ENCODE measurements at regions not wholly inside any gene's neighbourhood (a gene's known extent, or its start where the extent isn't known, plus 50 kb on each side); places are given as distances from the start of the nearest gene placed in this dataset.

DNA sequence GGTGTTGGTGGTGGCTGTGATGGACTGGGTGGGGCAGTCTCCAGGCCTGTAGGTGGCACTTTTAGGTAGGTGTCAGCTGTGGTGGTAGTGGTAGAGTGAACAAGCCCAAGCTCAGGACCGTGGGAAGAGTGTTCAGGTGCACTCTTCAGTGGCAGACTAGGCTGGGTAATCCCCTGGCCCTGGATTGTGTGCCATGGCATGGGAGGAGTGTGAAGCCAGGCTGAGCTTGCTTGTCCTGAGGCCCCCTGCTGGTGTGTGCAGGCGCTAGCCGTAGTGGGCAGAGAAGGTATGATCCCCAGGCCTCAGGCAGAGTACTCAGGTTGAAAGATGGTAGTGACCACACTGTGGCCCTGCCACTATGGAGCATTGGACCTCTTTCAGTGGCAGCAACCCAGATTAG lies 850.3 kb downstream of the DSC3 start:
- H3K9me3 ChIP-seq (ENCODE audit: insufficient read depth, low read depth, low read length), result 0 out of 2 replicates have a peak, but pooled peaks cover 3% of the 10 kb centered on the region
- H3K36me3 ChIP-seq (ENCODE audit: insufficient read depth, low read length), result no peaks in the 10 kb centered on the region
- H3K4me2 ChIP-seq (ENCODE audit: low read depth, low read length, poor library complexity, severe bottlenecking), result no peak overlapping the region
- H3K27me3 ChIP-seq (ENCODE audit: insufficient read depth, low read length, poor library complexity, severe bottlenecking), result no peaks in the 10 kb centered on the region
- no peaks in the 10 kb centered on the region for H4K20me1 ChIP-seq (ENCODE audit: insufficient read depth, low read length, poor library complexity, severe bottlenecking)
- H3K4me1 ChIP-seq (ENCODE audit: insufficient read depth, low read length, poor library complexity, severe bottlenecking), result no peaks in the 10 kb centered on the region
- H3F3A ChIP-seq (ENCODE audit: low read depth), result no peaks in the 10 kb centered on the region
- peak; percentile 16; the same call in 1 of the 2 replicates for TF ChIP-seq CTCF (conservative IDR thresholded peaks at IDR 0.05; ENCODE audit: low read length)
- no peak for TF ChIP-seq EZH2phosphoT487 (IDR thresholded peaks at IDR 0.05; ENCODE audit: borderline replicate concordance)
- no peaks in the 10 kb centered on the region for H3K9me2 ChIP-seq (replicated peaks; ENCODE audit: low read depth, low read length)
- H3K9ac ChIP-seq (ENCODE audit: low read depth, low read length, poor library complexity, severe bottlenecking), result no peak overlapping the region
- no peaks in the 10 kb centered on the region for H3K79me2 ChIP-seq (ENCODE audit: insufficient read depth, low read length)
- no peak overlapping the region for H3K4me3 ChIP-seq (ENCODE audit: low read length, poor library complexity, severe bottlenecking)
- no peak overlapping the region for H2AFZ ChIP-seq (ENCODE audit: low read length)

DNA sequence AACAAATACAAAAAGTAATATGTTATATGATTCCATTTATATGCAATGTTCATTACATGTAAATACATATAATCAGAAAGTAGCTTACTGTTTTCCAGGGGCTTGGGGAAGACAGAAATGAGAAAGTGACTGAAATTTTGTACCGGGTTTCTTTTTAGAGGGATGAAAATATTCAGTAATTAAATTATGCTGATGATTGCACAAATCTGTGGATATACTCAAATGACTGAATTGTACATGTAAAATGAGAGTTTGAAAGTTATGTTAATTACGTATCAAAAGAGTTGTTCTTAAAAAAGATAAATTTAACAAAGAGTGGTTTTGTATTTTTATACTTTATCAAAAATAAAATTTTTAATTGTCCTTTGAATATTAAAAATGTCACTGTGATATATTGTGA lies 856.3 kb downstream of the DSC3 start:
- Histone ChIP-seq H3K79me2 (ENCODE audit: insufficient read depth, low read length) (no peaks in the 10 kb centered on the region), H3K27me3 (ENCODE audit: insufficient read depth, low read length, poor library complexity, severe bottlenecking) (no peaks in the 10 kb centered on the region), H2AFZ (ENCODE audit: low read length) (no peak overlapping the region), H3K4me3 (ENCODE audit: low read length, poor library complexity, severe bottlenecking) (no peak overlapping the region), H3K9me3 (ENCODE audit: insufficient read depth, low read depth, low read length) (0 out of 2 replicates have a peak, but pooled peaks cover 3% of the 10 kb centered on the region), H3F3A (ENCODE audit: low read depth) (no peaks in the 10 kb centered on the region), H3K4me1 (ENCODE audit: insufficient read depth, low read length, poor library complexity, severe bottlenecking) (no peaks in the 10 kb centered on the region), H4K20me1 (ENCODE audit: insufficient read depth, low read length, poor library complexity, severe bottlenecking) (no peaks in the 10 kb centered on the region), H3K36me3 (ENCODE audit: insufficient read depth, low read length) (no peaks in the 10 kb centered on the region), H3K4me2 (ENCODE audit: low read depth, low read length, poor library complexity, severe bottlenecking) (no peak overlapping the region), H3K9ac (ENCODE audit: low read depth, low read length, poor library complexity, severe bottlenecking) (no peak overlapping the region), H3K9me2 (replicated peaks; ENCODE audit: low read depth, low read length) (no peaks in the 10 kb centered on the region)
- no peak for TF ChIP-seq CTCF (conservative IDR thresholded peaks at IDR 0.05; ENCODE audit: low read length)
- TF ChIP-seq EZH2phosphoT487 (IDR thresholded peaks at IDR 0.05; ENCODE audit: borderline replicate concordance), result no peak

- Histone ChIP-seq H4K20me1 (ENCODE audit: insufficient read depth, low read length, poor library complexity, severe bottlenecking) (no peaks in the 10 kb centered on the region), H3K9me2 (replicated peaks; ENCODE audit: low read depth, low read length) (no peaks in the 10 kb centered on the region), H3K4me1 (ENCODE audit: insufficient read depth, low read length, poor library complexity, severe bottlenecking) (no peaks in the 10 kb centered on the region), H3K79me2 (ENCODE audit: insufficient read depth, low read length) (no peaks in the 10 kb centered on the region), H3K27me3 (ENCODE audit: insufficient read depth, low read length, poor library complexity, severe bottlenecking) (no peaks in the 10 kb centered on the region), H3K9ac (ENCODE audit: low read depth, low read length, poor library complexity, severe bottlenecking) (no peak overlapping the region), H3F3A (ENCODE audit: low read depth) (no peaks in the 10 kb centered on the region), H3K9me3 (ENCODE audit: insufficient read depth, low read depth, low read length) (no peaks in the 10 kb centered on the region), H3K36me3 (ENCODE audit: insufficient read depth, low read length) (no peaks in the 10 kb centered on the region), H2AFZ (ENCODE audit: low read length) (no peak overlapping the region), H3K4me2 (ENCODE audit: low read depth, low read length, poor library complexity, severe bottlenecking) (no peak overlapping the region), H3K4me3 (ENCODE audit: low read length, poor library complexity, severe bottlenecking) (no peak overlapping the region)
- TF ChIP-seq EZH2phosphoT487 (IDR thresholded peaks at IDR 0.05; ENCODE audit: borderline replicate concordance) (no peak), CTCF (conservative IDR thresholded peaks at IDR 0.05; ENCODE audit: low read length) (no peak)
These were observed 865.5 kb downstream of the DSC3 start for GRCh38 chr18:30177056-30177455.
